ENCODE measurements at regions not wholly inside any gene's neighbourhood (a gene's known extent, or its start where the extent isn't known, plus 50 kb on each side); places are given as distances from the start of the nearest gene placed in this dataset.

DNA sequence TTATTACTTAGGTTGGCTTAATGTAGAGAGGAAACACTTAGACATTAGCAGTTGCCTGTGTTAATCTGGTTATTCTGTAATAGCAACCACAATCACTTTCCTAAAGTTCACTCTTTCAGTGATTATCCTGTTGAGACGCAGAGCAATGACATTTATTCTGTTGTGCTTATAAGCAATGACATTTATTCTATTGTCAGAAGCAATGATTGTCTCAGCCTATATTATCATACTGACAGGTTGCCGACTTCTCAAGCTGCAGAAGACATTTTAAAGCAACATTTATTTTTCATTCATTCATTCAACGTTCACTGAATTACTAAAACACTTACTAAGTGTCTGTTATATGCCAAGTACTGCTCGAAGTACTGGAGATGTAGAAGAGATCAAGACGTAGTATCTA, 193.5 kb upstream of the SLITRK3 start:
- no peak overlapping the region for H3K4me3 ChIP-seq (ENCODE audit: low read length)
- TF ChIP-seq, protein P1, sequence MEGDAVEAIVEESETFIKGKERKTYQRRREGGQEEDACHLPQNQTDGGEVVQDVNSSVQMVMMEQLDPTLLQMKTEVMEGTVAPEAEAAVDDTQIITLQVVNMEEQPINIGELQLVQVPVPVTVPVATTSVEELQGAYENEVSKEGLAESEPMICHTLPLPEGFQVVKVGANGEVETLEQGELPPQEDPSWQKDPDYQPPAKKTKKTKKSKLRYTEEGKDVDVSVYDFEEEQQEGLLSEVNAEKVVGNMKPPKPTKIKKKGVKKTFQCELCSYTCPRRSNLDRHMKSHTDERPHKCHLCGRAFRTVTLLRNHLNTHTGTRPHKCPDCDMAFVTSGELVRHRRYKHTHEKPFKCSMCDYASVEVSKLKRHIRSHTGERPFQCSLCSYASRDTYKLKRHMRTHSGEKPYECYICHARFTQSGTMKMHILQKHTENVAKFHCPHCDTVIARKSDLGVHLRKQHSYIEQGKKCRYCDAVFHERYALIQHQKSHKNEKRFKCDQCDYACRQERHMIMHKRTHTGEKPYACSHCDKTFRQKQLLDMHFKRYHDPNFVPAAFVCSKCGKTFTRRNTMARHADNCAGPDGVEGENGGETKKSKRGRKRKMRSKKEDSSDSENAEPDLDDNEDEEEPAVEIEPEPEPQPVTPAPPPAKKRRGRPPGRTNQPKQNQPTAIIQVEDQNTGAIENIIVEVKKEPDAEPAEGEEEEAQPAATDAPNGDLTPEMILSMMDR (conservative IDR thresholded peaks at IDR 0.05; ENCODE audit: low read depth, low read length): no peak
- DNase-seq (ENCODE audit: low read depth): no peak

DNA sequence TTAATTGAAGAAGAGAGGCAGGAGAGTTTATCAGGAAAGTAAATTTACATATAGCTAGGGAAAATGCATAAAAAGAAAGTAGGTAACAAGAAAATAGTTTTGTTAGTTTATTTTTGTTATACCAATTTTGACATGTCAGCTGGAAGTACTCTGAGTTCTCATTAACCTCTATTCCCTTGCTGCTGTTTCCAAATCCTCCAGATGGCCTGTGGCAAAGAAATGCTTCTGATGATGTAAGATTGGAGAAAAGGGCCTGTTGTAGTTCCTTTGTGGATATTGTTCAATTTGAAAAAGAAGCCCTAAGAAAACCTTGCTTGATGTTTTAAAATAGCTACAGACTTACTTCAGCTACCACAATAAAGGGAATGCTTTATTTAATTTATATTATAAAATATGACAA, 192.9 kb upstream of the SLITRK3 start:
- TF ChIP-seq, protein P1 (conservative IDR thresholded peaks at IDR 0.05; ENCODE audit: low read depth, low read length): no peak
- H3K4me3 ChIP-seq (ENCODE audit: low read length): no peak overlapping the region
- DNase-seq (ENCODE audit: low read depth): no peak

DNA sequence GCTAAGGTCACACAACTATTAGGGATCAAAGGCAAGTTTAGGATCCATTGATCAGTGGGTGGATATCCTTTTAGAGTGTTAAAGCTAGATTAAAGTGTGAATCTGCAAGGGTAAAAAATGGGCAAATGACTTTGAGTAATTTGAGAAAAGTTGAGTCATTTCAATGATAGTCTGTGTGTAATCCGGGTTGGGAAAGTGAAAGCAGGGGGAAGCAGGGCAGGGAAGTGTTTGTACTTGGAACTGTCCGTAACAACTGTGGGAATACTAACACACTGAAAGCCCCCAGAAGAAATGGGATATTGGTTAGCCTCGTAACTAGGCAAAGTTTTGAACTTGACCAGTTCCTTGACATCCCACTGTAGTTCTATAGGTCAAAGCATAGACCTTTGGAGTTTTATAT, 187.2 kb upstream of the SLITRK3 start:
- no peak overlapping the region for H3K4me3 ChIP-seq (ENCODE audit: low read length)
- DNase-seq (ENCODE audit: low read depth): no peak
- TF ChIP-seq, protein P1 (conservative IDR thresholded peaks at IDR 0.05; ENCODE audit: low read depth, low read length): no peak

DNA sequence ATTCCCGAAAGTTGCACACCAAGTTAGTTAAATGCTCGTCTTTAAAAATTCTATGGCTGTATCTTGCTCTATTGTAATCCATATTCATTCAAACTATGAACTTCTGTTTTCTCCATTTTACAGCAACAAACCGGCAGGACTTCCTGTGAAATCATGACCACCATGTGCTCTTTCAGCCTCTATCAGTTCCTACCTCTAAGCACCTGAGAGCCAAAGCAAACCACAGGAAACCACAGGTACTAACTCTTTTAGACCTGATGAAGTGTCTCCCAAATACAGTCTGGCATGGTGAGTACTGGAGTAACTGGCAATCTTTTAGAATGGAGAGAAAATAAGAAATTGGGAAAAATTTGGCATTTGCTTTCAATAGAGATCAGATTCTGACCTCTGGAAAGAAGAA, 186.5 kb upstream of the SLITRK3 start:
- no peak for DNase-seq (ENCODE audit: low read depth)
- H3K4me3 ChIP-seq (ENCODE audit: low read length): no peak overlapping the region
- TF ChIP-seq, protein P1 (conservative IDR thresholded peaks at IDR 0.05; ENCODE audit: low read depth, low read length): no peak

DNA sequence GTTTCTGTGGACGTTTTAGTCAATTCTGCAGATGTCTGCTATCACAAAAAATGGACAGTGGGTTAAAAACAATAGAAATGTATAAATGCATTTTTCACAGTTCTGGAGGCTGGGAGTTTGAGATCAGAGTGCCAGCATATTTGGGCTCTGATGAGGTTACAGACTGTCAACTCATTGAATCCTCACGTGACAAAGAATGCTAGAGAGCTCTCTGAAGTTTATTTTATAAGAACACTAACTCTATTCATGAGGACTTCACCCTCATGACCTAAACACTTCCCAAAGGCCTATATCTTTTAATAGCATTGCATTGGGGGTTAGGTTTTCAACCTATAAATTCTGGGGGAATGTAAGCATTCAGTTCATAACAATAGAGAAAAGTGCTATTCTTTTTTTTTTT, 182.6 kb upstream of the SLITRK3 start:
- TF ChIP-seq, protein P1 (conservative IDR thresholded peaks at IDR 0.05; ENCODE audit: low read depth, low read length): no peak
- DNase-seq (ENCODE audit: low read depth): no peak
- no peak overlapping the region for H3K4me3 ChIP-seq (ENCODE audit: low read length)

DNA sequence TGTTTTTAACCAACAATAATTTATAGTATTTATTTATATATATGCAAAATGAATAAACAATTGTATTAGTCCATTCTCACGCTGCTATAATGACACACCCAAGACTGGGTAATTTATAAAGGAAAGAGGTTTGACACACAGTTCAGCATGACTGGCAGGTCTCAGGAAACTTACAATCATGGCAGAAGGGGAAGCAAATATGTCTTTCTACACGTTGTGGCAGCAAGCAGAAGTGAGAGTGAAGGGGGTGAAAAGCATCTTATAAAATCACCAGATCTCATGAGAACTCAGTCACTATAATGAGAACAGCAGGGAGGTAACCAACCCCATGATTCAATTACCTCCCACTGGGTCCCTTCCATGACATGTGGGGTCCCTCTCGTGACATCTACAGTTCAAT, 162.8 kb upstream of the SLITRK3 start:
- H3K4me3 ChIP-seq (ENCODE audit: low read length): no peak overlapping the region
- TF ChIP-seq, protein P1 (conservative IDR thresholded peaks at IDR 0.05; ENCODE audit: low read depth, low read length): no peak
- DNase-seq (ENCODE audit: low read depth): no peak

DNA sequence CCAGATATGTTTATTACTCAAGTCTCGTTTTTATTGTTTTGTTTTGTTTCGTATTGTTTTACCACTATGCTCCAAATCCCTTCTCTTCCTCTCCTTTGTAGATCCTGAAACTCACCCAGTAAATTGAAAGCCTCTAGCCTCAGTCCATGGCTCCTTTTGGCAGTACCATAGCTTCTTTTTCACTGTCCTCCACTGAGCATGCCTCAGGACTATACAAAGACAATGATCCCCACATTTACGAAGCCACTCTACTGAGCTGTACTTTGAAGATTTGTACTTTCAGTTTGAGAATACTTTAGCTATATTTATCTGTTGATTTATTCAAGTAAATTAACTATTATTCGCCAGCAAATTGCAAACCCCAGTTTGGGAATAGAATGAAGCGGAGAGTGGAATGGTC, 159.1 kb upstream of the SLITRK3 start:
- DNase-seq (ENCODE audit: low read depth): no peak
- TF ChIP-seq, protein P1 (conservative IDR thresholded peaks at IDR 0.05; ENCODE audit: low read depth, low read length): no peak
- H3K4me3 ChIP-seq (ENCODE audit: low read length): no peak overlapping the region
